GM21723 (cell line): ENCODE measurements at regions not wholly inside any gene's neighbourhood (a gene's known extent, or its start where the extent isn't known, plus 50 kb on each side); places are given as distances from the start of the nearest gene placed in this dataset.
A peak's percentile ranks its signal among the peaks of the same experiment; 100 is the strongest.
"Not testable (repeated sequence)": the region's sequence is repeated elsewhere in the genome, so short reads cannot be mapped to it uniquely, and the experiment has no call there.

Source experiments
- ATAC-seq: cut with Tn5 transposase; IDR thresholded peaks from one replicate; pipeline ENCODE4 v1.9.1; 2021; ENCODE audit warnings: mild to moderate bottlenecking, moderate library complexity; ENCODE audit not compliant: unreplicated experiment

DNA sequence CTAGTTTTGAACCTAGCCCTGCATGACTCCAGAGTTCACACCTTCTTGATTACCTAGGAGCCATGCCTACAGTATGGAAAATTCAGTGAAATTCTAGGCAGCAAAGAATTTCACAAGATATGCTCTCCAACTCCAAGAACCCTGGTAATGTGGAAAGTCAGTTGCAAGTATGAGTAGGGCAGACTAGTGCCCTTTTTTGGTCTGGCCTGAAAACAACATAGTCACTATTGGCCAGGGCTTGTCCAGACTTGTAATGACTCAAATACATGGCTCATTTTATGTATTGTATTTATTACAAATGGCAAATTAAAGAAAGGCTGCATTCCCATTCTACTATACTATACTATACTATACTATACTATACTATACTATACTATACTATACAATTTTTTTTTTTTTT, 160.4 kb downstream of the ESM1 start:
- ATAC-seq = no peak

- no peak for ATAC-seq
These were observed 162.4 kb downstream of the ESM1 start for GRCh38 chr5:54823006-54823405.

DNA sequence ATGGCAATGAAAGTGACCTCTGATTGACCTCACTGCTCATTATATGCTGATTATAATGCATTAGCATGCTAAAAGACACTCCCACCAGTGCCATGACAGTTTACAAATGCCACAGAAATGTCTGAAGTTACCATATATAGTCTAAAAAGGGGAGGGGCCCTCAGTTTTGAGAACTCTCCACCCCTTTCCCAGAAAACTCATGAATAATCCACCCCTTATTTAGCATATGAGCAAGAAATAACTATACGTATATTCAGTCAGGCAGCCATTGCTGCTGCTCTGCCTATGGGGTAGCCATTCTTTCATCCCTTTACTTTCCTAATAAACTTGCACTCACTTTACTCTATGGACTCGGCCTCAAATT, 163.1 kb downstream of the ESM1 start:
- ATAC-seq = no peak

DNA sequence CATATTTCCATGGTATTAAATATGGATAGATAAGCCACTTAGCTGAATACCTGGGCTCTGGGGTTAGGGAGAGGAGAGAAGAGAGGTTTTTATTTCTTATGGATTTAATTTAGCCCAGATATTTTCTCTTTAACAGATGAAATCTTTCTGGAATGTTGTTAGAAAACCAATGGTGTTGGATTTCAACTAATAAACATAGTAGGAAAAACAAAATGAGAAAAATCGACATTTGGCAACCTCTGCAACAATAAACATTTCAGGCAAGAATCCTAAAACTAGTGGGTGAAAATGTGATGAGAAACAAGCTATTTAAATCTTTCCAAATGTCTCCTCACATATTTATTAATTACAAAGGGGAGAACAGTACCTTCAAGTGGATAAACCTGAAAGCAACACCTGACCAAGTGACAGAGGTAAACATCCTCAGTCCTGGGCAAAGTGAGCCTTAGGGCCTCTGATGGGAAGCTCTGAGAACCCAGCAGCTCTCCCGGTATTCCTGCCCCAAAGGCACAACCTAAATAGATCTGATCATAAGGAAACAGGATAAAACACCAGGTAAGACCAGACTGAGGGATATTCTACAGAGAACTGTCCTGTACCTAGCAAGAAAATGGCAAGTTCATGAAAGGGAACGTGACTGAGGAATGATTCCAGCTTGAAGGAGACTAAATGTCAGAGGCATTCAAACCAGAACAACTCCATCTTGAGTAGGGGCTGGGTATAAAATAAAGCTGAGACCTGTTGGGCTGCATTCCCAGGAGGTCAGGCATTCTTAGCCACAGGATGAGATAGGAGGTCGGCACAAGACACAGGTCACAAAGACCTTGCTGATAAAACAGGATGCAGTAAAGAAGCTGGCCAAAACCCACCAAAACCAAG, 163.7 kb downstream of the ESM1 start:
- no peak for ATAC-seq

- ATAC-seq = no peak
These were observed 164.9 kb downstream of the ESM1 start for GRCh38 chr5:54820346-54821134.

DNA sequence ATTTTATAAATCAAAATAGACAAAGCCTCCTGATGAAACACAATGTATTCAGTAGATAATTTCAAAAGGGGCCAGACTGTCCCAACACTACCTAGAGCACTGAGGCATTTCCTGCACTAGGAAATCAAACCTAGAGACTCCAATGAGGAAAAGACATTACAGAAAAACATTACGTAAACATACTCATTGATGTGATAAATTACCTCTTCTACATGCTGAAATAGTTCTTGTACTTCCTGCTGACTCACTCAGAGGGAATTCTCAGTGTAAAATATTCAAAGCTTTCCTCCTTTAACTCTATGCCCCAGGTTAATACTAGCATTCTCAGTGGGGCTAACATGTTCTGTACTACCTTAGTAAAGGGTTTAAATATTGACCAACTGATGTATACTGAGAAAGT, 178.0 kb downstream of the ESM1 start:
- no peak for ATAC-seq

GRCh38 chr5:54804521-54804920, 180.9 kb downstream of the ESM1 start:
- ATAC-seq = no peak

DNA sequence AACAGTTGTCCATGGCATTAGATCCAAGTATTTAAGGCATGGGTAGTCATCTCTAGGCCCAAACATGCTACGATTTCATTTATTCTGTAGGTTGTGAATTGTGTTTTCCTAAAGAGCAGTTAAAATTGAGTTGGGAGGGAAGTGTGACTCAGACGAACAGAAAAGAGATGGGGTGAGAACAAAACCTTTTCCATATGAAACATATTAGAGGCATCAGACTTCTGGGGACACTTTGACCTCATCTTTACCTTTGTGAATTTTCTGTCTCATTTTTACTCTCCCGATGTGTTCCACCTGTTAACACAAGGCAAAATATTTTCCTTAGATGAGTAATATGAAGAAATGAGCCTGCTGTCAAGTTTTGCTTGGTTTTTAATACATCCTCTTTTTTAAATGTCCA, 181.3 kb downstream of the ESM1 start:
- no peak for ATAC-seq

DNA sequence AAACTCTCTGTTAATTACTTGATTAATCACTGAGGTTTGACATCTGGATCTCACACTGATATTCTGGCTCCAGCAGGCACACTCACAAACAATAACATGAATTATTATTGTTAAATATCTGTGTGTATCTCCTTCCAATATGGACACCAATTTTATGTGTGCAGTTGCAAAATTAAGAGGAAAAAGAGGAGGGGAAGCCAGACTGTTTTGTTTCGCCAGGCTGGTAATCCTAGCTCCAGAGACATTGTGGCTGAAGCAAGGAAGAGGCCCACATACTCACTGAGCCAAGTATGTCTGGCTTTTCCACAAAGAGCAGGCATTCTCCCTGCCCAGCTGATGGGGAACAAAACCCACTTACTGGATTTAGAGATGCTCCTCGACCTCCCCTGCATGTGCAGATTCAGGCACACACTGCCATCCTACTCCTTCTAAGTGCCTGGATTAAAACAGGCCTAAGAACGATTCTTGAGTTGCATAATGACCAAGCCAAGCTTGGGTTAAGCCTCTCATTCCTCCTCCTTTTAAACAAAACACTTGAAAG, 181.9 kb downstream of the ESM1 start:
- ATAC-seq = no peak

- ATAC-seq = peak; percentile 83
These were observed 185.7 kb downstream of the ESM1 start for GRCh38 chr5:54799645-54800044.

DNA sequence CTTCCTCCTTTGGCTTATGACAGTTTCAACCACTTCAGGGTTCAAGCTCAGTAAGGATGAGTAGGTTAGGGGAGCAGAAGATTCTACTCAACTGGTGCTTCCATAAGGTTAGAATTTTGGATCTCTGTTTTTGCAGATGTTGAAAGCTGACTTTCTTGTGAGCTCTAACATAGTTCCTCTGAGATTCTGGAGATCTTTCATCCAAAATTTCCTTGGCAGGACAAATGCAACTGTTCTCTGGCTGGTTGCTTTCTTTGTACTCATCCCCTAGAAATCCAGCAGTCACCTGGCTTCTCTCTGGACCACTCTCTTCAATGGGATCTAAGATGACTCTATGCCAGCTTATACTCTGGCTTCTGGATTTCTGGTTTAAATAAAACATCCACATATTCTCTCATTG, 189.6 kb downstream of the ESM1 start:
- ATAC-seq = no peak

DNA sequence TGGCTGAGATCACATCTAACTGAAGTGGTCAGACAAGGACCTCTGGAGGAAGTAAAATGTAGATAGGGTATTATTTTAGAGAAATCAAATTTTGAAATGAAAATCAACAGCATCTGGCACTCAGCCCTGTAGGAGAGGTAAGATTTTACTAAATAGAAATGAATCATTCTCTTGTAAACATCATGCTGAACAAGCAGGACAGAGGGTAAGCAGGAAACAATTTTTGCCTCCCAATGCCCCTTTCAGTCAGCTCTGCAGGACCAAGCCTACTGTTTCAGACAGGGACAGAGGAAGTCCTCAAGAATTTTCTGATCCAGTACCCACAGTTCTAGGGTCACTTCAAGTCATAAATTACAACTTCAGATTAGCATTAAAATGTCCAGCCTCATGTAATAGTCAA, 190.1 kb downstream of the ESM1 start:
- ATAC-seq = no peak

DNA sequence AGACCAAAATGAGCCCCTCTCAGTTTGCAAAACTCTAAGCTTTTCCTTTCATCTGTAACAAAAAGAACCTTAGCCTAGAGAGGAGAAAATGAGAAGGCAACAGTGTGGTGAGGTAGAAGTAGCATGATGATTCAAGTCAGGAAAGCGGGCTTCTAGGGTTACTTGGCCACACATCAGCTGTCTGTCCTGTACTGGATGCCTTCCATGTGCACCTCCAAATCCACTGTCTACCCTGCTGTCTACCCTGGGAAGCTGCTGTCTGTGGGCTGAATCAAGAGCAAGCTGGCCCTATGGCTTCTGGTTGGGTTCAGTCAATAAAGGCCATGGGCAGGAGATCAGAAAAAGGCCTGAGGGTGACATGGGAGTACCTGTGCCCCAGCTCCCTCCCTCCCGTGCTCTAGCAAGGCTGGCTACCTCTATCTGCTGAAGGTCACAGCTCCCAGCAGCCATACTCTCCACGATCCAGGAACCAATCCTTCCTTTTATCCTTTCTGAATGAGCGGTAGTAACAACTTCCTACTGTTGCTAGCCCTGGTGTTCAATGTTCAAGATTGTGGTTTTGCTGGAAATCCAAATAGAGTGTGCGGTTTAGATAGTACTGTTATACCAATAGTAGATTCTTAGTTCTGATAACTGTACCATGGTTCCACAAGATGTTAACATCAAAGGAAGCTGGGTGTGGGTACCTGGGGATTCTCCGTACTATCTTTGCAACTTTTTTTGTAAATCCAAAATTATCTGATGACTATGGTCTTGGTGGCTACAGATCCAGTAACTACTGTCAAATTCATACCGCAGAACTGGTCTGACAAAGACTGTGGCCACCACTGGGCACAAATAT, 191.0 kb downstream of the ESM1 start:
- no peak for ATAC-seq

- no peak for ATAC-seq
These were observed 191.8 kb downstream of the ESM1 start for GRCh38 chr5:54793468-54794134.

DNA sequence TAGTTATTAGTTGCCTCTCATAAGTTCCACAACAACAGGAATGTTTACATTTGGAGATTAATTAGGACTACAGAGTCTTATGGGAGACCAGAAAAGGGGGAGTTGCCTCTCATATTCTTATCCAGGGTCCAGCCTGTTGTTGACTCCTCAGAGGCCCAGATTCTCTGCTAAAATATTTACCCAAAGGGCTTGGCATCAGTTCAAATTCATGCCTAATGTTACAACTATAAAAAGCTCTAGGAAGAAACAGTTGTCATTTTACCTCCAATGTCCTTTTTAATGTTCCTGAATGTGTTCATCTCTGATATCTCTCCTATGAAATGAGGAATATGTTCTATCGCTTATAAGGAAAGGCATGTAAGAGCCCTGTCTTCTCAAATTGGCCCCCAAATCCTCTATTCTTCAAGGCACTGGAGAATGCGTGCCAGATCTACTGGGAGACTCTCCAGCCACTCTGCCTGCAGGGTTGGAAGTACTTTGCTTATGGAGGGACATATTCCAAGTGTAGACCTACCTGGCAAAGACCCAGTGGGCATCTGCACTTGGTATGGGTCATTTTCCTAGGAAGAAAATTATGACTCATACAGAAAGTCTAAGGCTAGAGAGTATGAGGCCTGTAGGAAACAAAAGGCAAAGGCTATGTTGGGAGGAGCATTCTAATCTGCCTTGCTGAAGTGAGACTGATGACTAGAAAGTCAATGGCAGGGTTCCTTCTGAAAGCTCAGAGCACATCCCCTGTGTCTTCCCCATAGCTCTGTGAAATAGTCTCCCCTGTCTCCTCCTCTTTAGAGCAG, 192.6 kb downstream of the ESM1 start:
- ATAC-seq = no peak

DNA sequence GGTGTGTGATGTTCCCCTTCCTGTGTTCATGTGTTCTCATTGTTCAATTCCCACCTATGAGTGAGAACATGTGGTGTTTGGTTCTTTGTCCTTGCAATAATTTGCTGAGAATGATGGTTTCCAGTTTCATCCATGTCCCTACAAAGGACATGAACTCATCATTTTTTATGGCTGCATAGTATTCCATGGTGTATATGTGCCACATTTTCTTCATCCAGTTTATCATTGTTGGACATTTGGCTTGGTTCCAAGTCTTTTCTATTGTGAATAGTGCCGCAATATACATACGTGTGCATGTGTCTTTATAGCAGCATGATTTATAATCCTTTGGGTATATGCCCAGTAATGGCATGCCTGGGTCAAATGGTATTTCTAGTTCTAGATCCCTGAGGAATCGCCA, 197.5 kb downstream of the ESM1 start:
- not testable (repeated sequence) for ATAC-seq

DNA sequence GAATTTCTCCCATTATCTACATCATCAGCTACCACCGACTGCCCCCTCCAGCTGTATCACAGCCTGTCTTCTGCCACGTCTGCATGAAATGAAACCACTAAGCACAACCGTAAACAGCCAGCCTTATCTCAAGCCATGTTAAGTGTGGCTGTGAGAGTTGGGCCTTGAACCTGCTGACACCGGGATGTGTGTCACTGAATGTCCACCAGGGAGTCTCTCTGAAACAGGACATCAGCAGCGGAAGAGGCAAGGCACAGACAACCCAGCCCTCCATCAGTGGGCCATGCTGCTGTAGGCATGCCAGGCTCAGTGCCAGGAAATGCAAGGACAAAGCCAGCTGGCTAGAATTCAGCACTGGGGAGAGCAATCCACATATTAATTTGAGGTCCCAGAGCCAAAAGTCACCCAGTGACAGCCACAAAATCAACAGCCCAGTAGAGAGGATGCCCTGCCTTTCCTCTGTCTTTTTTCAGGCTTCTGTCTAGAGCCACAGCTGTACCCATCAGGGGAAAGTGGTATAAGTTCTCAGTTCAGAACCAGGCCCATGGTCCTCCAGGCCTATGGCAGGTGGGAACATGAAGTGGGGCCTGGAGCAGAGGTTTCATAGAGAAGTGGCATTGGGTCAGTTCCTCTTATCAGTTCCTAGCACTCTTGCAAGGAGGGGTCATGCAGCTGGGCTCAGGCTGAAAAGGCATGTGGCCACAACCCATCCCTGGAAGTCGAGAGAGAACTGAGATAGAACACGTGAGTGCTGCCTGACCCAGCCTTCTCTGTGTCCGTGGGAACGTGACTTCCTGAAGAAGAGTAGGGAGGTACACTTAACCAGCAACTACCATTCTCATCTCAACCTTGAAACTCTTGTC, 199.4 kb downstream of the ESM1 start:
- ATAC-seq = peak; percentile 85

GRCh38 chr5:54778783-54779182, 206.6 kb downstream of the ESM1 start:
- no peak for ATAC-seq

GRCh38 chr5:54775645-54776044, 209.7 kb downstream of the ESM1 start:
- ATAC-seq = no peak
